ENCODE measurements at regions not wholly inside any gene's neighbourhood (a gene's known extent, or its start where the extent isn't known, plus 50 kb on each side); places are given as distances from the start of the nearest gene placed in this dataset.

DNA sequence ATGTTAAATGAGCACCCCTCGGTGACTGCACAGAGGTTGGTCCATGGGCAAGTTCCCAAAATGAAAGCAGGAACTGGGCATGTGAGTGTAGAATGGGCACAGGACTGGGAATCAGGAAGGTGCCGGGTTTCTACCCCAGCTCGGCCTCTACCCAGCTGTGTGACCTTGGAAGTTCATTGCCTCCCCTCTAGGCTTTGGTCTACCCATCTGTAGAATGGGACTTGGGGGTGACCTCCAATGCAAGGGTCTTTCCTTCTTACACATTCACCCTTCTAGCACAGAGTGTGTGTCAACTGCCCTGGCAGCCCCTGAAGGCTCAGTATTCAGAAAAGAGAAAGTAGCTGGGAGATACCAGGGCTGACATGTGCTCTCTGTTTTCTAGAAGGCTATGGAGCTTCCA lies 72.3 kb upstream of the PIAS1 start:
- Histone ChIP-seq H3K4me3 (ENCODE audit: low read length) (no peak overlapping the region), H3K36me3 (ENCODE audit: control insufficient read depth, insufficient read depth, low read length) (no peaks in the 10 kb centered on the region), H3K4me1 (ENCODE audit: control insufficient read depth, insufficient read depth, low read length) (no peaks in the 10 kb centered on the region), H3K9ac (ENCODE audit: low read length) (no peak overlapping the region), H3K27ac (ENCODE audit: low read depth, low read length) (no peak overlapping the region), H3K27me3 (ENCODE audit: control insufficient read depth, insufficient read depth, low read length) (no peaks in the 10 kb centered on the region)

DNA sequence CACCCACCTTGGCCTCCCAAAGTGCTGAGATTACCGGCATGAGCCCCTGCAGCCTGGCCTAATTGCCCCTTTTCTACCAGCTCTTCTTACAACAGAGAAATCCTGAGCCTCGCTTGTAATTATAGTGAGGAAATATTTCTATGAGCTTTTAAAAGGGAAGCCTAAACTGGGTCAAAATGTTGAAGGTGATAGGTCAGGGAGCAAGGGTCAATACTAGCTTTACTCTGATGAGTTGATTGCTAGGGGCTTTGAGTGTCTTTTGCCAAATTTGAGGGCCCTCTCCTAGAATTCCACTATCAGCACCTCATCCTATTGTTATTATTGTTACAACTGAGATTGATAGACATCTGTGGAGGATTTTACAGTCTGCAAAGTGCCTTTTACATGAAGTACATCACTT lies 62.4 kb upstream of the PIAS1 start:
- H3K27ac ChIP-seq (ENCODE audit: low read depth, low read length), result no peak overlapping the region
- H3K4me3 ChIP-seq (ENCODE audit: low read length), result no peak overlapping the region
- H3K9ac ChIP-seq (ENCODE audit: low read length), result no peak overlapping the region
- no peaks in the 10 kb centered on the region for H3K27me3 ChIP-seq (ENCODE audit: control insufficient read depth, insufficient read depth, low read length)
- H3K4me1 ChIP-seq (ENCODE audit: control insufficient read depth, insufficient read depth, low read length), result no peaks in the 10 kb centered on the region
- no peaks in the 10 kb centered on the region for H3K36me3 ChIP-seq (ENCODE audit: control insufficient read depth, insufficient read depth, low read length)

DNA sequence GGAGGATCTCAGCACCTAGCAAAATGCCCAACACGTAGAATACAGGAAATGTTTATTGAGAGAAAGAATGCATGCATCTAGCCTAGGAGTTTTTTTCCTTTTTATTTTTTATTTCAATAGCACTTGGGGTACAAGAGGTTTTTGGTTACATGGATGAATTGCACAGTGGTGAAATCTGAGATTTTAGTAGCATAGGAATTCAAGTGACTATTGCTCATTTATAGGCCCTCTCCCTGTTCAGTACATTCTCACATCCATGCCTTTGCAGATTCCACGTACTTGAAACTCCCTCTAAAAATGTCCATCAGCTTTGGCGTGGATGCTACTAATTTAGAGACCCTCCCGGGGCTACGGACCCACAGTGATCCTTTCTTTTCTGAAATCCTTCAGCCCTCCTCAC lies 61.7 kb upstream of the PIAS1 start:
- Histone ChIP-seq H3K36me3 (ENCODE audit: control insufficient read depth, insufficient read depth, low read length) (no peaks in the 10 kb centered on the region), H3K4me3 (ENCODE audit: low read length) (no peak overlapping the region), H3K27ac (ENCODE audit: low read depth, low read length) (no peak overlapping the region), H3K9ac (ENCODE audit: low read length) (no peak overlapping the region), H3K4me1 (ENCODE audit: control insufficient read depth, insufficient read depth, low read length) (no peaks in the 10 kb centered on the region), H3K27me3 (ENCODE audit: control insufficient read depth, insufficient read depth, low read length) (no peaks in the 10 kb centered on the region)

DNA sequence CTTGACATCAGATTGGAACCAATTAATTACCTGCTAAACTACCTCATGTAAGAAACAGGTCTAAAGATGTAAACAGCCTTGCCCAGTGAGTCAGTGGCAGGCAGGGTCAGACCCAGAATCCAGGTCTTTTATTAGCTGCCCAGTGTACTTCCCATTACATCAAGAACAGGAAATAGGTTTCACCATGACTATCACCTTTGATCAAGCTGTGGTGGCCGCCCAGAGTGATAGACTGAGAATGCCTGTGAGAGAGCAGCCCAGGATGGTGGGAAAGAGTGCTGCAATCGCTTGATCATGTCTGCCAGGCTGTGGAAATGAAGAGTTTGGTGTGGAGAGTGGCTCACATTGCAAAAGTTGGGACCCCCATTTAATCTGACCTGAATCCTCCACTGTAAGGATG lies 61.3 kb upstream of the PIAS1 start:
- Histone ChIP-seq H3K9ac (ENCODE audit: low read length) (no peak overlapping the region), H3K27ac (ENCODE audit: low read depth, low read length) (no peak overlapping the region), H3K27me3 (ENCODE audit: control insufficient read depth, insufficient read depth, low read length) (no peaks in the 10 kb centered on the region), H3K36me3 (ENCODE audit: control insufficient read depth, insufficient read depth, low read length) (no peaks in the 10 kb centered on the region), H3K4me1 (ENCODE audit: control insufficient read depth, insufficient read depth, low read length) (no peaks in the 10 kb centered on the region), H3K4me3 (ENCODE audit: low read length) (no peak overlapping the region)

DNA sequence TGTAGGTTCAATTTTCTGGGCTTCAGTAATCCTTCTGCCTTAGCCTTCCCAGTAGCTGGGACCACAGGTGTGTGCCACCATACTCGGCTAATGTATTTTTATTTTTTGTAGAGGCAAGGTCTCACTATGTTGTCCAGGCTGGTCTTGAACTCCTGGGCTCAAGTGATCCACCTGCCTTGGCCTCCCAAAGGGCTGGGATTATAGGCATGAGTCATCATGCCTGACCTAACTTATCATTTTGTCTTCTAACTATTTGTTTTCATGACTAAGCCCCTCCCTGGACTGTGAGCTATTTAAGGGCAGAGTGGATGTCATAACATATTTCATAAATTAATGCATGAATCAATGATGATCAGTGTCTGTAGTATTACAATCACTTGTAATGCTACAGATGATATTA lies 56.1 kb upstream of the PIAS1 start:
- Histone ChIP-seq H3K27ac (ENCODE audit: low read depth, low read length) (no peak overlapping the region), H3K36me3 (ENCODE audit: control insufficient read depth, insufficient read depth, low read length) (no peaks in the 10 kb centered on the region), H3K27me3 (ENCODE audit: control insufficient read depth, insufficient read depth, low read length) (no peaks in the 10 kb centered on the region), H3K4me3 (ENCODE audit: low read length) (no peak overlapping the region), H3K4me1 (ENCODE audit: control insufficient read depth, insufficient read depth, low read length) (no peaks in the 10 kb centered on the region), H3K9ac (ENCODE audit: low read length) (no peak overlapping the region)

DNA sequence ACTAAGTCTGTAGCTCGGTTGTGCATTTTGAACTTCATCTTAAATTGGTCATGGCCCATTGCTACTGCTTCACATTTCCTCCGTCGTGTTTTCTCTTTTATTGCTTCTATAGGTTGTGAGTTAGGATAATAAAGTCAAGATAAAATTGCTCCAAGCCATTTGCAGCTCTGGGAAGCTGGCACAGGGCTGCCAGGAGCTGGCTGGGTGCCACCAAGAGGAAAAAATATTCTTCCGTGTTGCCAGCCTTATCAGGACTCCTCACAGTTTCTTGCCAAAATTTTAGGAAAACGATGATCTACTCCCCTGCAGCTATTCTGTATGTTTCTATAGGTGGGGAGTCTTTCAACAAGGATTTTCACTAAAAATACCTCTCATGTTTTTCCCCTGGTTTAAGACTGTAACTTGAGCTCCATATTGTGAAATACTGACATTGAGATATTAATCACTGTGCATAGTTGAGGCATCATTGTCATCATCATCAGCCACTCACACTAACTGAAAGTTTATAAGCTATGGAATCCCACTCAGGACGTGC lies 55.4 kb upstream of the PIAS1 start:
- H3K9ac ChIP-seq (ENCODE audit: low read length), result no peak overlapping the region
- no peak overlapping the region for H3K27ac ChIP-seq (ENCODE audit: low read depth, low read length)
- H3K27me3 ChIP-seq (ENCODE audit: control insufficient read depth, insufficient read depth, low read length), result no peaks in the 10 kb centered on the region
- no peaks in the 10 kb centered on the region for H3K4me1 ChIP-seq (ENCODE audit: control insufficient read depth, insufficient read depth, low read length)
- no peaks in the 10 kb centered on the region for H3K36me3 ChIP-seq (ENCODE audit: control insufficient read depth, insufficient read depth, low read length)
- no peak overlapping the region for H3K4me3 ChIP-seq (ENCODE audit: low read length)

DNA sequence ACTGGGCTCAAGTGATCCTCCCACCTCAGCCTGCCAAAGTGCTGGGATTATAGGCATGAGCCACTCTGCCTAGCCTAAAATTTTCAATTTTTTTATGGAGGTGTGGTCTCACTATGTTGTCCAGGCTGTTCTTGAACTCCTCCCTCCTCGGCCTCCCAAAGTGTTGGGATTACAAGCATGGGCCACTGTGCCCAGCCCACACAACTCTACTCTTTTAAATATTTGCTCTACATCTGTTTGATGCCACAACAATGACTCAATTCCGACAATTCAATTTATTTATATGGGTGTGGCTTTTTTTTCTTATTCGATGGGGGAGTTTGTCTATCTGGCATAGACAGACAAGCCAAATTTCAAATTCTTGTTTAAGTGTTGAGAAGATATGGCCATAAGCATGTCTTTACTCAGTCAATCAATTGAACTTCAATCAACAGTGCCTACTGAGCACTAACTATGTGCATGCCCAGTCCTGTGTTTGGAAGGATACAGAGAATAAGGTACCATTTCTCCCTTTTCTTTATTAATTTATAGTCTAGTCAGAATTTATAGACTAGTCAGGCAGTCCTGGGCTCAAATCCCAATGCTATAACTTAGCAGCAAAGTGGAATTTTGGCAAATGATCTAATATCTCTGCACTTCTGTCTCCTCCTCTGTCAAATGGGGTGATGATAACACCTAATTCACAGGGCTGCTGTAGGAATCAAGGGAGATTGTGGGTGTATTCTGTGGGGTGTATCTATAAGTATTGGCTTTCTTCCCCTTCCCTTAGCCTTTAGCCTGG lies 54.6 kb upstream of the PIAS1 start:
- H3K4me1 ChIP-seq (ENCODE audit: control insufficient read depth, insufficient read depth, low read length), result no peaks in the 10 kb centered on the region
- H3K4me3 ChIP-seq (ENCODE audit: low read length), result no peak overlapping the region
- H3K27ac ChIP-seq (ENCODE audit: low read depth, low read length), result no peak overlapping the region
- H3K36me3 ChIP-seq (ENCODE audit: control insufficient read depth, insufficient read depth, low read length), result no peaks in the 10 kb centered on the region
- H3K27me3 ChIP-seq (ENCODE audit: control insufficient read depth, insufficient read depth, low read length), result no peaks in the 10 kb centered on the region
- H3K9ac ChIP-seq (ENCODE audit: low read length), result no peak overlapping the region

DNA sequence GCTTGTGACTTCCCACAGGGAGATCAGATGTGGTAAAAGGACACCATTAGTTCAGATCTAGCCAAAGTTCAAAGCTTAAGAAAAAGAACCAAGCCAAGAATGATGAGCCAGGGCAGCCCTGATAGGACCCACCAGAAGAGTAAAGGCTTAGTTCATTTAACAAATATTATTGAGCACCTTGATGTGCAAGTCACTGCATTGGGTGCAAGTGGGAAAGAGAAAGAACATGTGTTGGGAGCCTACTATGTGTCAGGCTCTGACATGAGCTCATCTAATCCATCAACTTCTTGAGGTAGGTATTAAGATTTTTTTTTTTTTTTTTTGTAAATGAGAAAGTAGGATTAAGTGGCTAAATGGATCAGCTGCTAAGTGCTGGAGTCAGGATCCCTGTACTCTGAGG lies 53.4 kb upstream of the PIAS1 start:
- no peaks in the 10 kb centered on the region for H3K36me3 ChIP-seq (ENCODE audit: control insufficient read depth, insufficient read depth, low read length)
- H3K9ac ChIP-seq (ENCODE audit: low read length), result no peak overlapping the region
- H3K27me3 ChIP-seq (ENCODE audit: control insufficient read depth, insufficient read depth, low read length), result no peaks in the 10 kb centered on the region
- no peak overlapping the region for H3K4me3 ChIP-seq (ENCODE audit: low read length)
- H3K4me1 ChIP-seq (ENCODE audit: control insufficient read depth, insufficient read depth, low read length), result no peaks in the 10 kb centered on the region
- no peak overlapping the region for H3K27ac ChIP-seq (ENCODE audit: low read depth, low read length)

DNA sequence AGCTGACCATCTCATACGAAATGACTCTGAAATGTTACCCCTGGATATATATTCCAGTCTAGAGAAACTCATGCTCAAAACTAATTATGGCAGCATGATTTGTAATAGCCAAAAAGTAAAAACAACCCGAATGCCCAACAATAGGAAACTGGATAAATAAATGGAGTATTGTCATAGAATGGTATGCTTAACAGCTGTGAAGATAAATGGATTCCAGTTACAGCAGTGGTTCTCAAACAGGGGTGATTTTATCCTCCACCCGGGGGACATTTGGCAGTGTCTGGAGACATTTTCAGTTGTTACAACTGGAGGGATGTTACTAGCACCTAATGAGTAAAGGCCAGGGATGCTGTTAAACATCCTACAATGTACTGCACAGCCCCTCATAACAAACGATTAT lies 52.3 kb upstream of the PIAS1 start:
- Histone ChIP-seq H3K4me3 (ENCODE audit: low read length) (no peak overlapping the region), H3K4me1 (ENCODE audit: control insufficient read depth, insufficient read depth, low read length) (no peaks in the 10 kb centered on the region), H3K36me3 (ENCODE audit: control insufficient read depth, insufficient read depth, low read length) (no peaks in the 10 kb centered on the region), H3K9ac (ENCODE audit: low read length) (no peak overlapping the region), H3K27me3 (ENCODE audit: control insufficient read depth, insufficient read depth, low read length) (no peaks in the 10 kb centered on the region), H3K27ac (ENCODE audit: low read depth, low read length) (no peak overlapping the region)

DNA sequence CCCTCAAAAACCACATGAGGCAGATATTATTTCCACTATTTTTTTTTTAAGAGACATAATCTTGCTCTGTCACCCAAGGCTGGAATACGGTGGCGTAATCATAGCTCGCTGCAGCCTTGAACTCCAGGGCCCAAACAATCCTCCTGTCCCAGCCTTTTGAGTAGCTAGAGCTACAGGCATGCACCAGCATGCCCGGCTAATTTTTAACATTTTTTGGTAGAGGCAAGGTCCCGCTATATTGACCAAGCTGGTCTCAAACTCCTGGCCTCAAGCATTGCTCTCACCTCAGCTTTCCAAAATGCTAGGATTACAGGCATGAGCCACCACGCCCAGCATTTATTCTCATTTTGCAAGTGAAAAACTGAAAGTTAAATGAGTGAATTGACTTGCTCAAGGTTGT lies 50.8 kb upstream of the PIAS1 start:
- H3K36me3 ChIP-seq (ENCODE audit: control insufficient read depth, insufficient read depth, low read length), result no peaks in the 10 kb centered on the region
- H3K4me3 ChIP-seq (ENCODE audit: low read length), result no peak overlapping the region
- H3K4me1 ChIP-seq (ENCODE audit: control insufficient read depth, insufficient read depth, low read length), result no peaks in the 10 kb centered on the region
- H3K9ac ChIP-seq (ENCODE audit: low read length), result no peak overlapping the region
- H3K27ac ChIP-seq (ENCODE audit: low read depth, low read length), result no peak overlapping the region
- no peaks in the 10 kb centered on the region for H3K27me3 ChIP-seq (ENCODE audit: control insufficient read depth, insufficient read depth, low read length)
